ENCODE measurements at regions not wholly inside any gene's neighbourhood (a gene's known extent, or its start where the extent isn't known, plus 50 kb on each side); places are given as distances from the start of the nearest gene placed in this dataset.

GRCh38 chr5:147084702-147085101 is 150.1 kb upstream of the STK32A start:
- no peak for TF ChIP-seq POLR2A (IDR thresholded peaks at IDR 0.05; ENCODE audit: low read depth, low read length)
- TF ChIP-seq TAF1 (IDR thresholded peaks at IDR 0.05; ENCODE audit: low read depth, low read length): no peak
- no peak for TF ChIP-seq POU2F2 (IDR thresholded peaks at IDR 0.05; ENCODE audit: low read depth, low read length)
- TF ChIP-seq POLR2AphosphoS5 (IDR thresholded peaks at IDR 0.05; ENCODE audit: low read depth, low read length): no peak

Data from GM12891 (cell line).